ENCODE measurements at regions not wholly inside any gene's neighbourhood (a gene's known extent, or its start where the extent isn't known, plus 50 kb on each side); places are given as distances from the start of the nearest gene placed in this dataset.

DNA sequence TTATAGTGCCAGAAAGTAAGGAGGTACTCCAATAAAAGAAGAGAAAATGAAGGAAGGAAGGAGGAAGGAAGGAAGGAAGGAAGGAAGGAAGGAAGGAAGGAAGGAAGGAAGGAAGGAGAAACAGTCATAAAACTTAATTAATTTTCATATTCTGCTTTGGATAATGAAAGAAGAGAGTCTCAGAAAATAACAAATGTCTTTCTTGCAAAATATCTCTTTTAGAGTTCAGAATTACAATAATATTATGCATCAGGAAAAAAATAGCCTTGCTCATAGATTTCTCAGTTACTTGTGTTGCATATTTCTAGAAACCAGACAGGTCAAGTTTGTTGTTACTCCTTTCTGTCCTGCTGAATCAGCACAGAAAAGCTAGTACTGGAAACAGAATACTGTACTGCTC is 130.1 kb upstream of the DKK2 start:
- TF ChIP-seq POLR2A (IDR thresholded peaks at IDR 0.05): no peak
- TF ChIP-seq, protein P1, sequence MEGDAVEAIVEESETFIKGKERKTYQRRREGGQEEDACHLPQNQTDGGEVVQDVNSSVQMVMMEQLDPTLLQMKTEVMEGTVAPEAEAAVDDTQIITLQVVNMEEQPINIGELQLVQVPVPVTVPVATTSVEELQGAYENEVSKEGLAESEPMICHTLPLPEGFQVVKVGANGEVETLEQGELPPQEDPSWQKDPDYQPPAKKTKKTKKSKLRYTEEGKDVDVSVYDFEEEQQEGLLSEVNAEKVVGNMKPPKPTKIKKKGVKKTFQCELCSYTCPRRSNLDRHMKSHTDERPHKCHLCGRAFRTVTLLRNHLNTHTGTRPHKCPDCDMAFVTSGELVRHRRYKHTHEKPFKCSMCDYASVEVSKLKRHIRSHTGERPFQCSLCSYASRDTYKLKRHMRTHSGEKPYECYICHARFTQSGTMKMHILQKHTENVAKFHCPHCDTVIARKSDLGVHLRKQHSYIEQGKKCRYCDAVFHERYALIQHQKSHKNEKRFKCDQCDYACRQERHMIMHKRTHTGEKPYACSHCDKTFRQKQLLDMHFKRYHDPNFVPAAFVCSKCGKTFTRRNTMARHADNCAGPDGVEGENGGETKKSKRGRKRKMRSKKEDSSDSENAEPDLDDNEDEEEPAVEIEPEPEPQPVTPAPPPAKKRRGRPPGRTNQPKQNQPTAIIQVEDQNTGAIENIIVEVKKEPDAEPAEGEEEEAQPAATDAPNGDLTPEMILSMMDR (IDR thresholded peaks at IDR 0.05): no peak
